ENCODE measurements at regions not wholly inside any gene's neighbourhood (a gene's known extent, or its start where the extent isn't known, plus 50 kb on each side); places are given as distances from the start of the nearest gene placed in this dataset.

GRCh38 chr11:30143098-30143705, 87.6 kb upstream of the FSHB start:
- ATAC-seq = peak; percentile 85

DNA sequence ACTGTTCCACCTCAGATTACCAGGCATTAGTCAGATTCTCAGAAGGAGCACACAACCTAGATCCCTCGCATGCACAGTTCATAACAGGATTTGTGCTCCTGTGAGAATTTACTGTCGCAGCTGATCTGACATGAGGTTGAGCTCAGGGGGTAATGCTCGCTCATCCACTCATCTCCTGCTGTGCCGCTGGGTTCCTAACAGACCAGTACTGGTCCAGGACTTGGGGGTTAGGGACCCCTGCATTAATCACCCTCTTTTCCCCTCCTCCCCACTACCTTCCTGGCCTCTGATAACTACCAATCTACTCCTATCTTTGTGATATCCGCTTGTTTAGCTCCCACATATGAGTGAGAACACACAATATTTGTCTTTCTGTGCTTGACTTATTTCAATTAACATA, 83.5 kb upstream of the FSHB start:
- ATAC-seq (no peak), DNase-seq (ENCODE audit: low spot score) (peak; percentile 12)
- Histone ChIP-seq H3K79me2 (replicated peaks; ENCODE audit: insufficient read depth) (no peaks in the 10 kb centered on the region), H3K4me1 (ENCODE audit: insufficient read depth) (no peaks in the 10 kb centered on the region; the same call in 1 of the 2 replicates), H2AFZ (no peak overlapping the region), H4K20me1 (replicated peaks; ENCODE audit: insufficient read depth) (no peaks in the 10 kb centered on the region), H3K4me3 (no peak overlapping the region), H3K36me3 (ENCODE audit: insufficient read depth) (no peaks in the 10 kb centered on the region), H3K4me2 (no peak overlapping the region), H3K9me2 (ENCODE audit: insufficient read depth) (no peaks in the 10 kb centered on the region), H3F3A (replicated peaks; ENCODE audit: low read depth) (no peaks in the 10 kb centered on the region), H3K27me3 (ENCODE audit: insufficient read depth) (peaks cover 24% of the 10 kb centered on the region; the same call in 1 of the 2 replicates), H3K27ac (ENCODE audit: low read depth) (no peak overlapping the region)
- no peaks in the 10 kb centered on the region for H3K9me3 Mint-ChIP-seq
- no peak overlapping the region for H3K27ac Mint-ChIP-seq
- H3K36me3 Mint-ChIP-seq (ENCODE audit: low read depth) = no peaks in the 10 kb centered on the region
- peaks cover 12% of the 10 kb centered on the region for H3K4me1 Mint-ChIP-seq
- H3K27me3 Mint-ChIP-seq (ENCODE audit: insufficient read depth, low read depth, poor library complexity) = peaks cover 3% of the 10 kb centered on the region
- no peak overlapping the region for H3K4me3 Mint-ChIP-seq
- TF ChIP-seq STAT1 (IDR thresholded peaks at IDR 0.05; ENCODE audit: unreplicated experiment) = no peak
- TF ChIP-seq, protein P1, sequence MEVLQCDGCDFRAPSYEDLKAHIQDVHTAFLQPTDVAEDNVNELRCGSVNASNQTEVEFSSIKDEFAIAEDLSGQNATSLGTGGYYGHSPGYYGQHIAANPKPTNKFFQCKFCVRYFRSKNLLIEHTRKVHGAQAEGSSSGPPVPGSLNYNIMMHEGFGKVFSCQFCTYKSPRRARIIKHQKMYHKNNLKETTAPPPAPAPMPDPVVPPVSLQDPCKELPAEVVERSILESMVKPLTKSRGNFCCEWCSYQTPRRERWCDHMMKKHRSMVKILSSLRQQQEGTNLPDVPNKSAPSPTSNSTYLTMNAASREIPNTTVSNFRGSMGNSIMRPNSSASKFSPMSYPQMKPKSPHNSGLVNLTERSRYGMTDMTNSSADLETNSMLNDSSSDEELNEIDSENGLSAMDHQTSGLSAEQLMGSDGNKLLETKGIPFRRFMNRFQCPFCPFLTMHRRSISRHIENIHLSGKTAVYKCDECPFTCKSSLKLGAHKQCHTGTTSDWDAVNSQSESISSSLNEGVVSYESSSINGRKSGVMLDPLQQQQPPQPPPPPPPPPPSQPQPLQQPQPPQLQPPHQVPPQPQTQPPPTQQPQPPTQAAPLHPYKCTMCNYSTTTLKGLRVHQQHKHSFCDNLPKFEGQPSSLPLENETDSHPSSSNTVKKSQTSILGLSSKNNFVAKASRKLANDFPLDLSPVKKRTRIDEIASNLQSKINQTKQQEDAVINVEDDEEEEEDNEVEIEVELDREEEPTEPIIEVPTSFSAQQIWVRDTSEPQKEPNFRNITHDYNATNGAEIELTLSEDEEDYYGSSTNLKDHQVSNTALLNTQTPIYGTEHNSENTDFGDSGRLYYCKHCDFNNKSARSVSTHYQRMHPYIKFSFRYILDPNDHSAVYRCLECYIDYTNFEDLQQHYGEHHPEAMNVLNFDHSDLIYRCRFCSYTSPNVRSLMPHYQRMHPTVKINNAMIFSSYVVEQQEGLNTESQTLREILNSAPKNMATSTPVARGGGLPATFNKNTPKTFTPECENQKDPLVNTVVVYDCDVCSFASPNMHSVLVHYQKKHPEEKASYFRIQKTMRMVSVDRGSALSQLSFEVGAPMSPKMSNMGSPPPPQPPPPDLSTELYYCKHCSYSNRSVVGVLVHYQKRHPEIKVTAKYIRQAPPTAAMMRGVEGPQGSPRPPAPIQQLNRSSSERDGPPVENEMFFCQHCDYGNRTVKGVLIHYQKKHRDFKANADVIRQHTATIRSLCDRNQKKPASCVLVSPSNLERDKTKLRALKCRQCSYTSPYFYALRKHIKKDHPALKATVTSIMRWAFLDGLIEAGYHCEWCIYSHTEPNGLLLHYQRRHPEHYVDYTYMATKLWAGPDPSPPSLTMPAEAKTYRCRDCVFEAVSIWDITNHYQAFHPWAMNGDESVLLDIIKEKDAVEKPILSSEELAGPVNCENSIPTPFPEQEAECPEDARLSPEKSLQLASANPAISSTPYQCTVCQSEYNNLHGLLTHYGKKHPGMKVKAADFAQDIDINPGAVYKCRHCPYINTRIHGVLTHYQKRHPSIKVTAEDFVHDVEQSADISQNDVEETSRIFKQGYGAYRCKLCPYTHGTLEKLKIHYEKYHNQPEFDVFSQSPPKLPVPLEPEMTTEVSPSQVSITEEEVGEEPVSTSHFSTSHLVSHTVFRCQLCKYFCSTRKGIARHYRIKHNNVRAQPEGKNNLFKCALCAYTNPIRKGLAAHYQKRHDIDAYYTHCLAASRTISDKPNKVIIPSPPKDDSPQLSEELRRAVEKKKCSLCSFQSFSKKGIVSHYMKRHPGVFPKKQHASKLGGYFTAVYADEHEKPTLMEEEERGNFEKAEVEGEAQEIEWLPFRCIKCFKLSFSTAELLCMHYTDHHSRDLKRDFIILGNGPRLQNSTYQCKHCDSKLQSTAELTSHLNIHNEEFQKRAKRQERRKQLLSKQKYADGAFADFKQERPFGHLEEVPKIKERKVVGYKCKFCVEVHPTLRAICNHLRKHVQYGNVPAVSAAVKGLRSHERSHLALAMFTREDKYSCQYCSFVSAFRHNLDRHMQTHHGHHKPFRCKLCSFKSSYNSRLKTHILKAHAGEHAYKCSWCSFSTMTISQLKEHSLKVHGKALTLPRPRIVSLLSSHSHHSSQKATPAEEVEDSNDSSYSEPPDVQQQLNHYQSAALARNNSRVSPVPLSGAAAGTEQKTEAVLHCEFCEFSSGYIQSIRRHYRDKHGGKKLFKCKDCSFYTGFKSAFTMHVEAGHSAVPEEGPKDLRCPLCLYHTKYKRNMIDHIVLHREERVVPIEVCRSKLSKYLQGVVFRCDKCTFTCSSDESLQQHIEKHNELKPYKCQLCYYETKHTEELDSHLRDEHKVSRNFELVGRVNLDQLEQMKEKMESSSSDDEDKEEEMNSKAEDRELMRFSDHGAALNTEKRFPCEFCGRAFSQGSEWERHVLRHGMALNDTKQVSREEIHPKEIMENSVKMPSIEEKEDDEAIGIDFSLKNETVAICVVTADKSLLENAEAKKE (CRISPR knock-in tag; IDR thresholded peaks at IDR 0.05) = no peak
- no peak for TF ChIP-seq EZH2 (IDR thresholded peaks at IDR 0.05; ENCODE audit: low read depth, unreplicated experiment)
- TF ChIP-seq EZH2phosphoT487 (IDR thresholded peaks at IDR 0.05; ENCODE audit: unreplicated experiment) = no peak
- TF ChIP-seq ZNF331 (CRISPR knock-in tag; IDR thresholded peaks at IDR 0.05; ENCODE audit: low read depth) = no peak
- TF ChIP-seq ETS1 (IDR thresholded peaks at IDR 0.05) = no peak
- TF ChIP-seq ZNF114 (CRISPR knock-in tag; IDR thresholded peaks at IDR 0.05) = no peak
- no peak for TF ChIP-seq JUNB (IDR thresholded peaks at IDR 0.05; ENCODE audit: unreplicated experiment)
- TF ChIP-seq CREB1 (CRISPR knock-in tag; IDR thresholded peaks at IDR 0.05; ENCODE audit: low read depth) = no peak

More at GRCh38 chr11:30143098-30143705, 87.6 kb upstream of the FSHB start:
- Mint-ChIP-seq H3K4me1 (no peaks in the 10 kb centered on the region), H3K36me3 (ENCODE audit: low read depth) (no peaks in the 10 kb centered on the region), H3K27ac (no peak overlapping the region), H3K4me3 (no peak overlapping the region), H3K9me3 (no peaks in the 10 kb centered on the region), H3K27me3 (ENCODE audit: insufficient read depth, low read depth, poor library complexity) (peaks cover 2% of the 10 kb centered on the region)
- DNase-seq (ENCODE audit: low spot score) = peak; percentile 80
- Histone ChIP-seq H3K27ac (ENCODE audit: low read depth) (no peak overlapping the region), H3K9me2 (ENCODE audit: insufficient read depth) (no peaks in the 10 kb centered on the region), H3K4me1 (ENCODE audit: insufficient read depth) (no peaks in the 10 kb centered on the region), H2AFZ (no peak overlapping the region), H3K79me2 (replicated peaks; ENCODE audit: insufficient read depth) (no peaks in the 10 kb centered on the region), H3K4me3 (no peak overlapping the region), H4K20me1 (replicated peaks; ENCODE audit: insufficient read depth) (no peaks in the 10 kb centered on the region), H3K36me3 (ENCODE audit: insufficient read depth) (no peaks in the 10 kb centered on the region), H3F3A (replicated peaks; ENCODE audit: low read depth) (no peaks in the 10 kb centered on the region), H3K4me2 (no peak overlapping the region), H3K27me3 (ENCODE audit: insufficient read depth) (peaks cover 21% of the 10 kb centered on the region; the same call in 1 of the 2 replicates)
- TF ChIP-seq STAT1 (IDR thresholded peaks at IDR 0.05; ENCODE audit: unreplicated experiment) (no peak), NANOG (IDR thresholded peaks at IDR 0.05; ENCODE audit: borderline replicate concordance) (no peak), CTCF (conservative IDR thresholded peaks at IDR 0.05; ENCODE audit: low read depth in 2 of 2) (peak; percentile 73 to 78)

Data from GM23338 (cell line).